ENCODE measurements at regions not wholly inside any gene's neighbourhood (a gene's known extent, or its start where the extent isn't known, plus 50 kb on each side); places are given as distances from the start of the nearest gene placed in this dataset.
"Not testable (repeated sequence)": the region's sequence is repeated elsewhere in the genome, so short reads cannot be mapped to it uniquely, and the experiment has no call there.

GRCh38 chr13:87736849-87737385, 65.7 kb downstream of the SLITRK5 start:
- no peak for DNase-seq

GRCh38 chr13:87754097-87754496, 82.9 kb downstream of the SLITRK5 start:
- no peak for DNase-seq
- no peak for TF ChIP-seq POLR2A (IDR thresholded peaks at IDR 0.05; ENCODE audit: low read length)
- no peak for TF ChIP-seq GATA1 (IDR thresholded peaks at IDR 0.05; ENCODE audit: low read depth, low read length)

More at GRCh38 chr13:87736849-87737385, 65.7 kb downstream of the SLITRK5 start:
- TF ChIP-seq GATA1 (IDR thresholded peaks at IDR 0.05; ENCODE audit: low read depth, low read length) (no peak), POLR2A (IDR thresholded peaks at IDR 0.05; ENCODE audit: low read length) (no peak)

DNA sequence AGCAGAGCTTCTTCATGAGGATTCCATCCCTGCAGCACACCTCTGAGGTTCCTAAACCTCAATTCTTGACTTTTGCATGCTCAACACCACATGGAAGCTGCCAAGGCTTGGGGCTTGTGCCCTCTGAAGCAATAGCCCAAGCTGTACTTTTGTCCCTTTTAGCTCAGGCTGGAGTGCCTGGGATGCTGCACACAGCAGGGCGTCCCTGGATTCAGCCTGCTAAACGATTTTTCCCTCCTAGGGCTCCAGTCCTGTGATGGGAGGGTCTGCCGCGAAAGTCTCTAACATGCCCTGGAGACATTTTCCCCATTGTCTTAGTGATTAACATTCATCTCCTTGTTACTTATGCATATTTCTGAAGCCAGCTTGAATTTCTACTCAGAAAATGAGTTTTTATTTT, 98.3 kb downstream of the SLITRK5 start:
- DNase-seq, result no peak
- TF ChIP-seq GATA1 (IDR thresholded peaks at IDR 0.05; ENCODE audit: low read depth, low read length) (no peak), POLR2A (IDR thresholded peaks at IDR 0.05; ENCODE audit: low read length) (no peak)

DNA sequence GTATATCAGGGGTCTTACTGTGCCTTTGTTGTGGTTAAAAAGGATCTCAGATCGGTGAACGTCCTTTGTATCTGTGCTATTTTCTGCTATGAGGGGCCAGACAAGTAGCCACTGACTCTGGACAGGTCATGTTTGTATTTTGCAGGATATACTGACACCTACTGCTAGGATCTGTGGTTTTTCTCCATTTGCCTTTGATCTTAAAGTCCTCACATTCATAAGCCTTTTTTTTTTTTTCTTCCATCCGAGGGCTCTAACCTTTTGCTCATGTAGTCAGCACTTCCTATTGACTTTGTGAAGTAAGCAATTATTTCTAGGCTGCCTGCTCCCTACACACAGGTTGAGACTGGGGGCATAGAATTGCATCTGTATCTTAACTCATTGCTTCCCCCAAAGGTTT, 106.2 kb downstream of the SLITRK5 start:
- DNase-seq, result no peak
- TF ChIP-seq POLR2A (IDR thresholded peaks at IDR 0.05; ENCODE audit: low read length) (no peak), GATA1 (IDR thresholded peaks at IDR 0.05; ENCODE audit: low read depth, low read length) (no peak)

DNA sequence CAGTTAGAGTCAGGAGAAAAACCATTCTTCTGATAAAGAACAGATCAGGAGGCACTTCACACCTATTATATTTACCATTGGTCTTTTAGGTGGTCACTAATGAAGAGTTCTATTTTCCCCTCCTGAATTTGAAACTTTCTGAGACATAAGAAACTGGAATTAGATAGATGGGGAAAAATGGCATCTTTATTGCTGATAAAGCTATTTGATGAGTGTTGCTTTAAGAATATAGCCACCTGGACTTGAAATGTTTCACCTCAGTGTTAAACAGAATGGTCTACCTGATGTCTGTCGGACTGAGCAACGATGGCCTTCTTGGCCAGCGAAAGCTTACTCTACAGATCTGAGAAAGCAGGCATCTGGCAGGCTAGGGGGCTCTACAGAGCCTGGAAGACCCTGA, 107.0 kb downstream of the SLITRK5 start:
- DNase-seq, result no peak
- no peak for TF ChIP-seq POLR2A (IDR thresholded peaks at IDR 0.05; ENCODE audit: low read length)
- no peak for TF ChIP-seq GATA1 (IDR thresholded peaks at IDR 0.05; ENCODE audit: low read depth, low read length)

GRCh38 chr13:87779426-87779825, 108.3 kb downstream of the SLITRK5 start:
- DNase-seq, result no peak
- TF ChIP-seq GATA1 (IDR thresholded peaks at IDR 0.05; ENCODE audit: low read depth, low read length) (no peak), POLR2A (IDR thresholded peaks at IDR 0.05; ENCODE audit: low read length) (no peak)

GRCh38 chr13:87783366-87783765, 112.2 kb downstream of the SLITRK5 start:
- no peak for TF ChIP-seq POLR2A (IDR thresholded peaks at IDR 0.05; ENCODE audit: low read length)
- no peak for TF ChIP-seq GATA1 (IDR thresholded peaks at IDR 0.05; ENCODE audit: low read depth, low read length)

GRCh38 chr13:87788363-87788762, 117.2 kb downstream of the SLITRK5 start:
- no peak for DNase-seq
- no peak for TF ChIP-seq POLR2A (IDR thresholded peaks at IDR 0.05; ENCODE audit: low read length)
- no peak for TF ChIP-seq GATA1 (IDR thresholded peaks at IDR 0.05; ENCODE audit: low read depth, low read length)

More at GRCh38 chr13:87783366-87783765, 112.2 kb downstream of the SLITRK5 start:
- DNase-seq, result no peak

GRCh38 chr13:87792878-87793277, 121.7 kb downstream of the SLITRK5 start:
- DNase-seq, result no peak
- TF ChIP-seq POLR2A (IDR thresholded peaks at IDR 0.05; ENCODE audit: low read length) (no peak), GATA1 (IDR thresholded peaks at IDR 0.05; ENCODE audit: low read depth, low read length) (no peak)

GRCh38 chr13:87798536-87798935, 127.4 kb downstream of the SLITRK5 start:
- TF ChIP-seq GATA1 (IDR thresholded peaks at IDR 0.05; ENCODE audit: low read depth, low read length), result no peak
- no peak for TF ChIP-seq POLR2A (IDR thresholded peaks at IDR 0.05; ENCODE audit: low read length)
- no peak for DNase-seq

DNA sequence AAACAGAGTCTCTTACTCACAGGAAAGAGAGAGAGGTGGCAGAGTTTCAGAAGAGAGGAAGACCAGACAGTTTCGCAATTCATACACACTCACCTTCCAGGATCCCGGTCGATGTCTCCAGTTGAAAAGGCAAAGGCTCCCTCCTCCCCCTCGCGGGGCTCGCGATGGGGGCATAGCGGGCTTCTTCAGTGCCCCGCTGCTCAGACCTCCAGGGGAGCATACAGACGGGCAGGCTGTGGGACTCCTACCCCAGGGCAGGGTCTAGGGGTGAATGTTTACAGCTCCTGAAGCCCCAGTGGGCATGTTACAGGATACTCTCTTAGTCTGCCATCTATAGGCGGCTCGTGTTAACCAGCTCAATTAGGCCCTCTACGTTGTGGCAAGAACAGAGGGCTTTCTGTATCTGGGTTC, 139.2 kb downstream of the SLITRK5 start:
- DNase-seq, result no peak
- no peak for TF ChIP-seq POLR2A (IDR thresholded peaks at IDR 0.05; ENCODE audit: low read length)
- no peak for TF ChIP-seq GATA1 (IDR thresholded peaks at IDR 0.05; ENCODE audit: low read depth, low read length)

GRCh38 chr13:87810920-87811344, 139.8 kb downstream of the SLITRK5 start:
- no peak for TF ChIP-seq GATA1 (IDR thresholded peaks at IDR 0.05; ENCODE audit: low read depth, low read length)
- no peak for TF ChIP-seq POLR2A (IDR thresholded peaks at IDR 0.05; ENCODE audit: low read length)
- no peak for DNase-seq

DNA sequence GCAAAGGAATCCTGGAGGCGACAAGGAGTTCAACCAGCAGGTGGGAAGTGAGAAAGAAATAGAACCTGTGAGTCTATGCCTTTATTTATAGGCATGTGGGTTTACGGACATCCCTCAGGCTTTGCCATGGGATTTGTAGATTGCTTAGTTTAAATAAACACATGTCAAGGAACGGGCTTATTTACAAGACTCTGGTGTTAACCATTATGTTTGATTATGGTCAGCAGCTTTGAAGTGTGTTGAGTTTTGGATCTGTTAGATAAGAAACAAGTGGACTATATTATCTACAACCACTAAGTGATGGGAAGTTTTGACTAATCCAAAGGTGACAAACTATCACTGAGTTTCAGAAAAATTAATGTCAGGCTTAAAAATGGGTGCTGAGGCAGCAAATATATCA, 143.2 kb downstream of the SLITRK5 start:
- no peak for DNase-seq
- TF ChIP-seq POLR2A (IDR thresholded peaks at IDR 0.05; ENCODE audit: low read length), result no peak
- no peak for TF ChIP-seq GATA1 (IDR thresholded peaks at IDR 0.05; ENCODE audit: low read depth, low read length)

GRCh38 chr13:87820241-87820640, 149.1 kb downstream of the SLITRK5 start:
- no peak for DNase-seq
- TF ChIP-seq GATA1 (IDR thresholded peaks at IDR 0.05; ENCODE audit: low read depth, low read length) (no peak), POLR2A (IDR thresholded peaks at IDR 0.05; ENCODE audit: low read length) (no peak)

- no peak for TF ChIP-seq GATA1 (IDR thresholded peaks at IDR 0.05; ENCODE audit: low read depth, low read length)
- no peak for TF ChIP-seq POLR2A (IDR thresholded peaks at IDR 0.05; ENCODE audit: low read length)
- DNase-seq, result no peak
Measured at GRCh38 chr13:87821512-87821911, 150.3 kb downstream of the SLITRK5 start.

GRCh38 chr13:87826301-87826700, 155.1 kb downstream of the SLITRK5 start:
- DNase-seq, result not testable (repeated sequence)

Data from erythroblast (primary cell).